GM13977 (cell line): ENCODE measurements at regions not wholly inside any gene's neighbourhood (a gene's known extent, or its start where the extent isn't known, plus 50 kb on each side); places are given as distances from the start of the nearest gene placed in this dataset.

Experiments used
- DNase-seq: peaks from one replicate; pipeline ENCODE4 v3.0.0; 2012; ENCODE audit warnings: low spot score
- in situ Hi-C: fragments of 300-500 bp; cut with MboI; formaldehyde crosslinking; loops from one replicate; pipeline ENCODE4 v1.12.0; 2022; ENCODE audit warnings: low sequenced_read_pairs, low pct_unique_long_range_greater_than_20kb, mixed read lengths, inconsistent platforms; ENCODE audit not compliant: unreplicated experiment
- TF ChIP-seq, protein P1 (sequence below): IDR thresholded peaks from 2 replicates; pipeline ENCODE4 v1.5.1; 2012; ENCODE audit warnings: mild to moderate bottlenecking, control low read depth; ENCODE audit not compliant: insufficient read depth; ENCODE audit errors: extremely low read depth, missing control alignments

DNA sequence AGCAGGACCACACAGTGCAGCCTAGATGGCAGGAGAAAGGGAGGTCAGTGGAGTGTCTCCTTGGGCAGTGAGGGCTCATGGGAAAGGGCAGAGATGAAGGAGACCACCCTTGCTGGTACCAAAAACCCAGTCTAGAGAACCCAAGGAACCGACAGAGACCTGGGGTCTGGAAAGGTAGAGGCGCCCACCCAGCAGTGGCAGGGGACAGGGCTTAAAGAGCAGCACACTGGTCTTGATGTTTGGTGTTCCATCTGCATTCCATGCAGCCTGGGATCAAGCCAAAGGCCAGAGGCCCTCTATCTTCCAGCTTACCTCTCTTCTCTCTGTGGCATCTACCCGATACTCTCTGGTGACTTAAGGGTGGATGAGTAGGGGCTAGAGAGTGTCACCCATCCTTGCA lies 127.5 kb downstream of the PJA1 start:
- in situ Hi-C loops: no loop called here

DNA sequence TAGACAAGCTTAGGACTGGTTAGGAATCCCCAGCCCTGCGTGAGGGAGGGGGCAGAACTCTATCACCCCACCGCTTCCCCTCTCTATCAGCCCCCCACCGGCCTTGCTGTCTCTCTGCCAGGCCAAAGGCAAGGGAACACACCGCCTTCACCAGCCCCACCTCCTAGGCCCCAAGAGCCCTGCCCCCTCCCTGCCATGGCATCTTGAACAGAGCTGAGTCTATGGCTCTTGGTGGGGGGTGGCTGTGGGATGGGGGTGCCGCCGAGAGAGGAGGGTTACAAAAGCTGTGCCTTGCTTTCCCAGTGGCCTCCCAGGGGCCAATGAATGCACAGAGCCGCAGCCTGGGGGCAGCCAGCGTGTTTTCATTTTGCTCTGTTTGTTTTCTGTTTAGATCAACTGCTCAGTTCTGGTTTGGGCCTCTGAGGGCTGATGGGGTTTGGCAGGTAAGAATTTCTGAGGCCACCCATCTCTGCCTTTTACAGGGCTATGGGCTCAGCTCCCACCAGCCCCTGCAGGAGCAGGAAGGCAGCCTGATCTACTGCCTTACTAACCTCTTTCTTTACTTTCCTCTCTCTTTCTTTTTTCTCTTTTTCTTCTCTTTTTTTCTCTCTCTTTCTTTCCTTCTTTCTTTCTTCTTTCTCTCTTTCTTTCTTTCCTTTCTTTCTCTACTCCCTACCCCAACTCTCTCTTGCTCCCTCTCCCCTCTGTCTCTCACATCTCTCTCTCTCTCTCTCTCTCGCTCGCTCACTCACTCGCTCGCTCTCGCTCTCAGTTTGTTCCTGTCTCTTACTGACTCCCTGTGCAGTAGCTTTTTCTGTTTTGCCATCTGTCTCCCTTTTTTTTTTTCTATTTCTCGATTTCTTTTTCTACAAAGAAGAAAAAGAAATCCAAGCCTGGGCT lies 128.3 kb downstream of the PJA1 start:
- in situ Hi-C loops: no loop called here
- DNase-seq: no peak
- TF ChIP-seq, protein P1, sequence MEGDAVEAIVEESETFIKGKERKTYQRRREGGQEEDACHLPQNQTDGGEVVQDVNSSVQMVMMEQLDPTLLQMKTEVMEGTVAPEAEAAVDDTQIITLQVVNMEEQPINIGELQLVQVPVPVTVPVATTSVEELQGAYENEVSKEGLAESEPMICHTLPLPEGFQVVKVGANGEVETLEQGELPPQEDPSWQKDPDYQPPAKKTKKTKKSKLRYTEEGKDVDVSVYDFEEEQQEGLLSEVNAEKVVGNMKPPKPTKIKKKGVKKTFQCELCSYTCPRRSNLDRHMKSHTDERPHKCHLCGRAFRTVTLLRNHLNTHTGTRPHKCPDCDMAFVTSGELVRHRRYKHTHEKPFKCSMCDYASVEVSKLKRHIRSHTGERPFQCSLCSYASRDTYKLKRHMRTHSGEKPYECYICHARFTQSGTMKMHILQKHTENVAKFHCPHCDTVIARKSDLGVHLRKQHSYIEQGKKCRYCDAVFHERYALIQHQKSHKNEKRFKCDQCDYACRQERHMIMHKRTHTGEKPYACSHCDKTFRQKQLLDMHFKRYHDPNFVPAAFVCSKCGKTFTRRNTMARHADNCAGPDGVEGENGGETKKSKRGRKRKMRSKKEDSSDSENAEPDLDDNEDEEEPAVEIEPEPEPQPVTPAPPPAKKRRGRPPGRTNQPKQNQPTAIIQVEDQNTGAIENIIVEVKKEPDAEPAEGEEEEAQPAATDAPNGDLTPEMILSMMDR: no peak

More for the DNA sequence above, 127.5 kb downstream of the PJA1 start:
- DNase-seq: no peak
- TF ChIP-seq, protein P1: no peak

DNA sequence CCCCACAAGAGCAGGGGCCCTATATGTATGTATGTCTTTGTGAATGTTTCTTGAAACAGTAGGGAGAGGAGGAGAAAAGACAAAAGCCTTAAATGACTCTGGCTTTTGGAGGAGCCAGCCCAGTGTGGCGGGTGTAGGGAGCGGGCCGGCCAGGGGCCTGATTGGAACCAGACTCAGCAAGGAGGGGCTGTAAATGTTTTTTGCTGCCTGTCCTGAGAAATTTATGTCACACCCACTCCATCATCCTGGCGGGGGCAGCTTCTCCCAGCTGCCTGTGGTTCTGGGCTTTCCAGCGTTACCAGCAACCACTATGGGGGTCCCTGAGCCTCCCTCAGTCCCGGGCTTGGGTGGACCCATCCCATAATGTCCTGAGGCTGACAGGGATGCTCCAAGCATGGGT lies 130.8 kb downstream of the PJA1 start:
- no peak for DNase-seq
- in situ Hi-C loops: no loop called here
- TF ChIP-seq, protein P1: no peak

DNA sequence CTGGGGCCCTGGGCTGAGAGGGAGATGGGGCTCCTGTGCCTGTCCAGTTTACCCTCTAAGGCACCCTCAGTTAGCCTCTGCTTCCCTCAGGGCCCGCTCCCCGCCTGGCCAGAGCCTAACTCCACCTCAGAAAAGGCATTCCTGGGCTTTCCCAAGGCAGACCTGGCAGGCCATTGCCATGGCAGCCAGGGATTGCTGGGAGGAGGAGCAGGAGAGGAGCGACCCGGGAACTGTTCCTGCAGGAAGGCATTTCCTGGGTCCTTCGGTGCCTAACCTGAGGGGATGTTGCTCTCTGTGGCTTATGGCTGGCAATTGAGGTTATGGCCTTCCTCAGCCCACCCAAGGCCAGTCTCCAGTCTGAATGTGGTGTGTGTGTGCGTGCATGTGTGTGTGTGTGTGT lies 131.3 kb downstream of the PJA1 start:
- DNase-seq: no peak
- TF ChIP-seq, protein P1: no peak
- in situ Hi-C loops: no loop called here

DNA sequence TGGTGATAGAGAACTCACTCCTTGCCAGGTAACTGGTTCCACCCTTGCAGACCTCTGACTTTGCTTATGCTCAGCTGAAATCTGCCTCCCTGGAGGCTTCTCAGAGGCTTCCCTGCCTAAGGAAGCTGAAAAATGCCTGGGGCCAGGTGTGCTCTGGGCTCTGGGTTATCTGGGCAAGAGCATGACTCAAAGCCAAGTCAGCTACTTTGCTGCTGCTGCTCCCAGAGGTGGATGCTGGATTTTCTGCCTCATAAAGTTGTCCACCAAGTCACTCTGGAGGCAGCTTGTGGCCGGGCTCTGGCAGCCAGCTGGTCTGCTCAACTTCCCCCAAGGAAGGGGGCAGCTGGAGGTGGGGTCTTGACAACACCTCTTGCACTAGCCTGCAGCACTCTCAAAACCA lies 132.7 kb downstream of the PJA1 start:
- in situ Hi-C loops: no loop called here

DNA sequence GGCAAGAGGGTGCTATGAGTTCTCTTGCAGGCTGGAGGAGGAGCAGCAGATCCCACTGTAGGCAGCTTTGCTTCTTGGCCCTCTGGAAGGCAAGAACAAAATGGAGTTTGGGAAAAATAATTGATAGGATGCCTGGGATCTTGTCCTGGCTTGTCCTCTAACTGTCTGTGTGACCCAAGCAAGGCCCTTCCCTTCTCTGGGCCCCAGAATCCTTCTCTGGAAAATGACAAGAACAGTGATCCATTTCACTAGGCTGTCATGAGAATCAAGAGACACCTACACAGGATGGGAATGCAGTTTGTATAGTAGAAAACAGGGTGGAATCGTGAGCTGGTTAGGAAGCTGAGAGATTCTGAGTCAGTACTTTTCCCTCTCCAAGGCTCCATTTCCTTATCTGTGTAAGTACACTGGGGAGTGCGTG lies 133.3 kb downstream of the PJA1 start:
- in situ Hi-C loops: no loop called here
- TF ChIP-seq, protein P1: no peak
- no peak for DNase-seq

More for the DNA sequence above, 132.7 kb downstream of the PJA1 start:
- TF ChIP-seq, protein P1: no peak
- no peak for DNase-seq
